Activated CD8-positive, alpha-beta T cell treated with anti-CD3 and anti-CD28 coated beads for 36 hours (primary cell): ENCODE measurements at regions not wholly inside any gene's neighbourhood (a gene's known extent, or its start where the extent isn't known, plus 50 kb on each side); places are given as distances from the start of the nearest gene placed in this dataset.

ENCODE experiments used
- ATAC-seq: fragments of 200-7000 bp; cut with Tn5 transposase; one replicate; pipeline ENCODE4 v1.10.0; 2021; ENCODE audit warnings: mild to moderate bottlenecking, moderate library complexity
- CTCF ChIA-PET: fragments of 350-600 bp; sonication (Branson Sonifier 250); formaldehyde crosslinking; loops from one replicate; lab custom pipeline; 2021; ENCODE audit warnings: antibody characterized with exemption; lab: Charles Lee
- POLR2A ChIA-PET: fragments of 350-600 bp; sonication (Branson Sonifier 250); formaldehyde crosslinking; loops from one replicate; lab custom pipeline; 2021; ENCODE audit warnings: antibody characterized with exemption; lab: Charles Lee
- DNase-seq: peaks from one replicate; pipeline ENCODE4 v3.0.0-alpha.2; 2020
- H3K27ac Mint-ChIP-seq: one replicate; pipeline ENCODE4 v1.8.0; 2021; ENCODE audit warnings: mild to moderate bottlenecking, mixed read lengths
- H3K27me3 Mint-ChIP-seq: one replicate; pipeline ENCODE4 v1.8.0; 2021; ENCODE audit warnings: mixed read lengths
- H3K36me3 Mint-ChIP-seq: one replicate; pipeline ENCODE4 v1.8.0; 2021; ENCODE audit warnings: low read depth, mixed read lengths
- H3K4me1 Mint-ChIP-seq: one replicate; pipeline ENCODE4 v1.8.0; 2021; ENCODE audit warnings: low read depth, mixed read lengths
- H3K4me3 Mint-ChIP-seq: one replicate; pipeline ENCODE4 v1.8.0; 2021; ENCODE audit warnings: mild to moderate bottlenecking, moderate library complexity, mixed read lengths
- H3K9me3 Mint-ChIP-seq: one replicate; pipeline ENCODE4 v1.8.0; 2021; ENCODE audit warnings: mixed read lengths
- CTCF ChIP-seq: fragments of 200-600 bp; IDR thresholded peaks from one replicate; pipeline ENCODE4 v1.8.0; 2022; ENCODE audit warnings: antibody characterized with exemption, mild to moderate bottlenecking
- intact Hi-C: fragments of 100-400 bp; cut with micrococcal nuclease; formaldehyde crosslinking; loops from one replicate; pipeline ENCODE4 v1.10.0; 2022

GRCh38 chr17:54785643-54786268, 114.9 kb upstream of the TOM1L1 start:
- Mint-ChIP-seq H3K27me3 (peaks cover 2% of the 10 kb centered on the region), H3K27ac (no peak overlapping the region), H3K4me1 (no peaks in the 10 kb centered on the region), H3K9me3 (no peaks in the 10 kb centered on the region), H3K4me3 (no peak overlapping the region), H3K36me3 (no peaks in the 10 kb centered on the region)
- no peak for ATAC-seq
- DNase-seq: no peak
- TF ChIP-seq CTCF: no peak
- POLR2A ChIA-PET: no interaction called here
- intact Hi-C loops: no loop called here
- CTCF ChIA-PET: interaction anchor here (0.8 to 1.2 kb wide), 2 partner anchors 9 to 44 kb away, joined by 3 read pairs; no protein-coding TSS in a partner anchor

GRCh38 chr17:54789101-54789880, 111.4 kb upstream of the TOM1L1 start:
- ATAC-seq (no peak), DNase-seq (no peak)
- POLR2A ChIA-PET: no interaction called here
- TF ChIP-seq CTCF: no peak
- no peak overlapping the region for H3K27ac Mint-ChIP-seq
- intact Hi-C loops: no loop called here
- no peak overlapping the region for H3K4me3 Mint-ChIP-seq
- H3K36me3 Mint-ChIP-seq: no peaks in the 10 kb centered on the region
- no peaks in the 10 kb centered on the region for H3K27me3 Mint-ChIP-seq
- CTCF ChIA-PET: no interaction called here
- H3K9me3 Mint-ChIP-seq: no peaks in the 10 kb centered on the region
- H3K4me1 Mint-ChIP-seq: no peaks in the 10 kb centered on the region

GRCh38 chr17:54793271-54793670, 107.4 kb upstream of the TOM1L1 start:
- Mint-ChIP-seq H3K4me1 (no peaks in the 10 kb centered on the region), H3K27me3 (no peaks in the 10 kb centered on the region), H3K36me3 (no peaks in the 10 kb centered on the region), H3K27ac (no peak overlapping the region), H3K4me3 (no peak overlapping the region), H3K9me3 (no peaks in the 10 kb centered on the region)
- no peak for TF ChIP-seq CTCF
- ATAC-seq (no peak), DNase-seq (no peak)
- POLR2A ChIA-PET: no interaction called here
- intact Hi-C loops: no loop called here
- CTCF ChIA-PET: no interaction called here

GRCh38 chr17:54795046-54795445, 105.6 kb upstream of the TOM1L1 start:
- no peaks in the 10 kb centered on the region for H3K4me1 Mint-ChIP-seq
- intact Hi-C loops: no loop called here
- no peak overlapping the region for H3K27ac Mint-ChIP-seq
- TF ChIP-seq CTCF: no peak
- DNase-seq (no peak), ATAC-seq (no peak)
- no peak overlapping the region for H3K4me3 Mint-ChIP-seq
- ChIA-PET CTCF (no interaction called here), POLR2A (no interaction called here)
- H3K36me3 Mint-ChIP-seq: no peaks in the 10 kb centered on the region
- H3K9me3 Mint-ChIP-seq: peaks cover 3% of the 10 kb centered on the region
- H3K27me3 Mint-ChIP-seq: no peaks in the 10 kb centered on the region

GRCh38 chr17:54807331-54807730, 93.3 kb upstream of the TOM1L1 start:
- DNase-seq: no peak
- intact Hi-C loops: no loop called here
- Mint-ChIP-seq H3K36me3 (no peaks in the 10 kb centered on the region), H3K27me3 (peaks cover 1% of the 10 kb centered on the region), H3K4me1 (no peaks in the 10 kb centered on the region), H3K9me3 (no peaks in the 10 kb centered on the region), H3K4me3 (no peak overlapping the region), H3K27ac (no peak overlapping the region)
- ChIA-PET CTCF (no interaction called here), POLR2A (no interaction called here)
- no peak for ATAC-seq
- no peak for TF ChIP-seq CTCF
